Neural progenitor cell (in vitro differentiated cells): ENCODE measurements at regions not wholly inside any gene's neighbourhood (a gene's known extent, or its start where the extent isn't known, plus 50 kb on each side); places are given as distances from the start of the nearest gene placed in this dataset.

Source experiments
- EZH2 ChIP-seq: fragments of 200-600 bp; sonication (generic); IDR thresholded peaks from 2 replicates; pipeline ENCODE4 v1.6.1; 2017; ENCODE audit warnings: antibody characterized with exemption, mild to moderate bottlenecking, moderate library complexity
- EZH2phosphoT487 ChIP-seq: fragments of 200-600 bp; sonication (generic); IDR thresholded peaks from 2 replicates; pipeline ENCODE4 v1.6.1; 2017; ENCODE audit warnings: antibody characterized with exemption
- TF ChIP-seq, protein P1 (sequence below): fragments of 200-600 bp; sonication (generic); IDR thresholded peaks from 2 replicates; pipeline ENCODE4 v1.5.1; 2017; ENCODE audit warnings: antibody characterized with exemption, mild to moderate bottlenecking

DNA sequence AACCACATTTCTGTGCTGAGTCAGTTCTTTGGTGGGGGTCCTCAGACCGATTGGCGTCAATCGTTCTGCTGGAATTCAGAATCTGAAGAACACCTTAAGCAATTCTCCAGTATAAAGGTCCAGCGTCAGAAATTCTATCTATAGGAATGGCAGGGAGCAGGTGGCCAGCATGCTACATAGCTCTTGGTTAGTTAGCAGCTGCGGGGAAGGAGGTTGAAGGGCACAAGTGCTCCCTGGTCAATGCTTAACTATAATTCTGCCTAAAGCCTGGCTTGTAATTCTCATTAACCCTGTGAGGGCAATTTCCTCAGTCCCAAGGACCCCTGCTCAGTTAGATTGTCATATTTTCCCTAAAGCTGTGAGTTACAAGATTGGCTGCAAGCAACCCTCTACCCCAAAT lies 54.3 kb upstream of the GALNT2 start:
- no peak for TF ChIP-seq EZH2phosphoT487
- TF ChIP-seq, protein P1, sequence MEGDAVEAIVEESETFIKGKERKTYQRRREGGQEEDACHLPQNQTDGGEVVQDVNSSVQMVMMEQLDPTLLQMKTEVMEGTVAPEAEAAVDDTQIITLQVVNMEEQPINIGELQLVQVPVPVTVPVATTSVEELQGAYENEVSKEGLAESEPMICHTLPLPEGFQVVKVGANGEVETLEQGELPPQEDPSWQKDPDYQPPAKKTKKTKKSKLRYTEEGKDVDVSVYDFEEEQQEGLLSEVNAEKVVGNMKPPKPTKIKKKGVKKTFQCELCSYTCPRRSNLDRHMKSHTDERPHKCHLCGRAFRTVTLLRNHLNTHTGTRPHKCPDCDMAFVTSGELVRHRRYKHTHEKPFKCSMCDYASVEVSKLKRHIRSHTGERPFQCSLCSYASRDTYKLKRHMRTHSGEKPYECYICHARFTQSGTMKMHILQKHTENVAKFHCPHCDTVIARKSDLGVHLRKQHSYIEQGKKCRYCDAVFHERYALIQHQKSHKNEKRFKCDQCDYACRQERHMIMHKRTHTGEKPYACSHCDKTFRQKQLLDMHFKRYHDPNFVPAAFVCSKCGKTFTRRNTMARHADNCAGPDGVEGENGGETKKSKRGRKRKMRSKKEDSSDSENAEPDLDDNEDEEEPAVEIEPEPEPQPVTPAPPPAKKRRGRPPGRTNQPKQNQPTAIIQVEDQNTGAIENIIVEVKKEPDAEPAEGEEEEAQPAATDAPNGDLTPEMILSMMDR: no peak
- no peak for TF ChIP-seq EZH2
